SK-N-SH (cell line): ENCODE measurements at regions not wholly inside any gene's neighbourhood (a gene's known extent, or its start where the extent isn't known, plus 50 kb on each side); places are given as distances from the start of the nearest gene placed in this dataset.

Source experiments
- CHD2 ChIP-seq: fragments of 150-350 bp; IDR thresholded peaks from 2 replicates; pipeline ENCODE4 v1.6.1; 2018; ENCODE audit warnings: low read length; ENCODE audit not compliant: partially characterized antibody
- CTCF ChIP-seq: fragments of 200-600 bp; sonication (generic); IDR thresholded peaks from 2 replicates; pipeline ENCODE4 v1.6.1; 2017; ENCODE audit warnings: antibody characterized with exemption, mild to moderate bottlenecking, moderate library complexity
- ELF1 ChIP-seq: IDR thresholded peaks from 2 replicates; pipeline ENCODE4 v1.4.0; 2012
- FOXJ3 ChIP-seq: sonication (generic); formaldehyde crosslinking; IDR thresholded peaks from 2 replicates; pipeline ENCODE4 v1.5.1; 2020; ENCODE audit warnings: mild to moderate bottlenecking, missing genetic modification reagents
- NRF1 ChIP-seq: IDR thresholded peaks from 2 replicates; pipeline ENCODE4 v1.6.1; 2012; ENCODE audit warnings: low read depth, mild to moderate bottlenecking, low read length
- REST ChIP-seq: IDR thresholded peaks from 2 replicates; pipeline ENCODE4 v1.6.1; 2012; ENCODE audit warnings: mild to moderate bottlenecking, low read depth, low read length, moderate library complexity
- SIN3A ChIP-seq: IDR thresholded peaks from 2 replicates; pipeline ENCODE4 v1.6.1; 2012; ENCODE audit warnings: low read depth, mild to moderate bottlenecking, low read length, moderate library complexity, borderline replicate concordance
- SMC3 ChIP-seq: IDR thresholded peaks from 2 replicates; pipeline ENCODE4 v1.6.1; 2012; ENCODE audit warnings: low read depth, low read length, improper control_type of control experiment
- USF1 ChIP-seq: IDR thresholded peaks from 2 replicates; pipeline ENCODE4 v1.4.0; 2012; ENCODE audit warnings: low read depth, borderline replicate concordance
- YY1 ChIP-seq: IDR thresholded peaks from 2 replicates; pipeline ENCODE4 v1.4.0; 2012; ENCODE audit warnings: low read depth, mild to moderate bottlenecking
- TF ChIP-seq, protein P1 (sequence below): IDR thresholded peaks from 2 replicates; pipeline ENCODE4; 2012

GRCh38 chr18:39259736-39260135 lies 1694.1 kb upstream of the CELF4 start:
- TF ChIP-seq, protein P1, sequence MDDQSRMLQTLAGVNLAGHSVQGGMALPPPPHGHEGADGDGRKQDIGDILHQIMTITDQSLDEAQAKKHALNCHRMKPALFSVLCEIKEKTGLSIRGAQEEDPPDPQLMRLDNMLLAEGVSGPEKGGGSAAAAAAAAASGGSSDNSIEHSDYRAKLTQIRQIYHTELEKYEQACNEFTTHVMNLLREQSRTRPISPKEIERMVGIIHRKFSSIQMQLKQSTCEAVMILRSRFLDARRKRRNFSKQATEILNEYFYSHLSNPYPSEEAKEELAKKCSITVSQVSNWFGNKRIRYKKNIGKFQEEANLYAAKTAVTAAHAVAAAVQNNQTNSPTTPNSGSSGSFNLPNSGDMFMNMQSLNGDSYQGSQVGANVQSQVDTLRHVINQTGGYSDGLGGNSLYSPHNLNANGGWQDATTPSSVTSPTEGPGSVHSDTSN: no peak
- TF ChIP-seq CTCF: no peak
- no peak for TF ChIP-seq CHD2
- TF ChIP-seq YY1: no peak
- no peak for TF ChIP-seq USF1
- TF ChIP-seq SMC3: no peak
- no peak for TF ChIP-seq FOXJ3 (CRISPR knock-in tag)
- TF ChIP-seq ELF1: no peak
- no peak for TF ChIP-seq SIN3A
- no peak for TF ChIP-seq NRF1
- TF ChIP-seq REST: no peak
